ENCODE measurements at regions not wholly inside any gene's neighbourhood (a gene's known extent, or its start where the extent isn't known, plus 50 kb on each side); places are given as distances from the start of the nearest gene placed in this dataset.

DNA sequence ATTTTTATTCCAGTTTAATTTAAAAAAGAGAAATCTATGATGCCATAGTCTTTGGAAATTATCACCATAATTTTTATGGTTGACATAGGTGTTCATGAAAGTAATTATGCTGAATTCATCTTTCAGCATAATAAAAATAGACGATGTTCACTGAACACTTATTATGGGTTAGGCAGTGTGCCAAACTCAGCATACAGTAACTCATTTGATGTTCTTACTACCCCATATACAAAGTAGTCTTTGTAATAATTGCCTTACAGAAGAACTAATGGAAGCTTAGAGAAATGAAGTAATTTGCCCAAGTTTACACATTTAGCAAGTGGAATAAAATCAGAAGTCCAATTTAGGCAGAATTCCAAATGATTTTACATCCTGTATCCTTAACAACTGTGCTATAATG, 852.2 kb upstream of the GOT2 start:
- Histone ChIP-seq H3K27ac (no peak overlapping the region), H3K36me3 (no peaks in the 10 kb centered on the region), H3K4me3 (no peak overlapping the region), H3K4me1 (no peaks in the 10 kb centered on the region), H3K9me3 (no peaks in the 10 kb centered on the region), H3K27me3 (no peaks in the 10 kb centered on the region)
- DNase-seq (ENCODE audit: low spot score in 2 of 2) = no peak
- TF ChIP-seq, protein P1, sequence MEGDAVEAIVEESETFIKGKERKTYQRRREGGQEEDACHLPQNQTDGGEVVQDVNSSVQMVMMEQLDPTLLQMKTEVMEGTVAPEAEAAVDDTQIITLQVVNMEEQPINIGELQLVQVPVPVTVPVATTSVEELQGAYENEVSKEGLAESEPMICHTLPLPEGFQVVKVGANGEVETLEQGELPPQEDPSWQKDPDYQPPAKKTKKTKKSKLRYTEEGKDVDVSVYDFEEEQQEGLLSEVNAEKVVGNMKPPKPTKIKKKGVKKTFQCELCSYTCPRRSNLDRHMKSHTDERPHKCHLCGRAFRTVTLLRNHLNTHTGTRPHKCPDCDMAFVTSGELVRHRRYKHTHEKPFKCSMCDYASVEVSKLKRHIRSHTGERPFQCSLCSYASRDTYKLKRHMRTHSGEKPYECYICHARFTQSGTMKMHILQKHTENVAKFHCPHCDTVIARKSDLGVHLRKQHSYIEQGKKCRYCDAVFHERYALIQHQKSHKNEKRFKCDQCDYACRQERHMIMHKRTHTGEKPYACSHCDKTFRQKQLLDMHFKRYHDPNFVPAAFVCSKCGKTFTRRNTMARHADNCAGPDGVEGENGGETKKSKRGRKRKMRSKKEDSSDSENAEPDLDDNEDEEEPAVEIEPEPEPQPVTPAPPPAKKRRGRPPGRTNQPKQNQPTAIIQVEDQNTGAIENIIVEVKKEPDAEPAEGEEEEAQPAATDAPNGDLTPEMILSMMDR (IDR thresholded peaks at IDR 0.05) = no peak
- intact Hi-C loops (cut with DNase I) = no loop called here

DNA sequence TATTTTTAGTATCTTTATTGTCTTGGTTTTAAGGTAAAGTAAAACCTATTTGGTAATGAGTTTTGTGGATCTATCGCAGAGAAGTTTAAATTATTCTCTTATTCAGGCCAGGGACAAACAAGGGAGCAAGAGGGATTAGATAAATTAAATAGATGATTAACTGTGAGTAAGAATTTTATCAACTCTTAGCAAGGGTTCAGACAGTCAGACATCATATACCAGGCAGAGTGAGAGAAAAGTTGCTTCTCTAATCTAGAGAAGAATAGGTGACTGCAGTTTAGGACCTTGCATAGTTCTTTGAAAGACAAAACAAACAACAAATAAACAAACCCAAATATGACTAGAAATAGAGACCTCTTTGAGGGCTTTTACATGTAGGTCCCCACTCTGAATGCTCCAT, 840.2 kb upstream of the GOT2 start:
- H3K9me3 ChIP-seq = no peaks in the 10 kb centered on the region
- H3K27ac ChIP-seq = no peak overlapping the region
- no peaks in the 10 kb centered on the region for H3K4me1 ChIP-seq
- H3K4me3 ChIP-seq = no peak overlapping the region
- H3K36me3 ChIP-seq = no peaks in the 10 kb centered on the region
- H3K27me3 ChIP-seq = no peaks in the 10 kb centered on the region
- intact Hi-C loops (cut with DNase I) = no loop called here
- TF ChIP-seq, protein P1 (IDR thresholded peaks at IDR 0.05) = no peak
- no peak for DNase-seq (ENCODE audit: low spot score in 2 of 2)

DNA sequence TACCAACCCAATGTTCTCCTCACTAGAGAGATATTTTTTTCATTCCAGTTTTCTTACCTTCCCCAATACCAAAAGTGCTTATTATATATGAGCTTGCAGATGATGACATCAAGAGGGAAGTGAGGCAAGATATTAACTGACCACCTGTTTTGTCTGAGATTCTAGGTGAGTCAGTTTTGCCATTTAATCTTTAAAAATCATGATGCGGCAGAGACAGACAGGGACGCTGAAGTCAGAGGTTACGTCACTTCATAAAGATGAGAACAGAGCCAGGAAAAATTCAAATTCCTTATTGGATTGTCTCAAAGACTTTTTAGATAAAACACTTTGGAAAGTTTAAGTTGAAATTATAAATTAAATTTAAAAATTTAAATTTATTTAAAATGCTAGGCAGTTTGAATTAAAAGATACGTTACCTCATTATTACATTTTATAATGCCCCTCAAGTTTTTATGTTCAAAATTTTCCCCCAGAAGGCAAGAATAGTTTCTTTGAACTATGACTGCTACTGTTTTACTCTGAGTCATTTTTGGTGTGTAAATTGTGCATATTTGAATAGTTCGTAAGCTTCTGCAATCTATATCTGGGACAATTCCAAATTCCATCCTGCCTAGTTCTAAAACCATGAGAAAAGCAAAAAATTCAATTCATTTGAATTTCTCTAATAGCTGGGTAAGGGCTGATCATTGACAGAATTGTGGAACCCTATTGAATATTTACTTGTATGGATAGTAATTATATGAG, 839.6 kb upstream of the GOT2 start:
- no peak overlapping the region for H3K4me3 ChIP-seq
- DNase-seq (ENCODE audit: low spot score in 2 of 2) = no peak
- no peaks in the 10 kb centered on the region for H3K4me1 ChIP-seq
- no peaks in the 10 kb centered on the region for H3K36me3 ChIP-seq
- intact Hi-C loops (cut with DNase I) = no loop called here
- no peak overlapping the region for H3K27ac ChIP-seq
- TF ChIP-seq, protein P1 (IDR thresholded peaks at IDR 0.05) = no peak
- H3K27me3 ChIP-seq = no peaks in the 10 kb centered on the region
- H3K9me3 ChIP-seq = no peaks in the 10 kb centered on the region

DNA sequence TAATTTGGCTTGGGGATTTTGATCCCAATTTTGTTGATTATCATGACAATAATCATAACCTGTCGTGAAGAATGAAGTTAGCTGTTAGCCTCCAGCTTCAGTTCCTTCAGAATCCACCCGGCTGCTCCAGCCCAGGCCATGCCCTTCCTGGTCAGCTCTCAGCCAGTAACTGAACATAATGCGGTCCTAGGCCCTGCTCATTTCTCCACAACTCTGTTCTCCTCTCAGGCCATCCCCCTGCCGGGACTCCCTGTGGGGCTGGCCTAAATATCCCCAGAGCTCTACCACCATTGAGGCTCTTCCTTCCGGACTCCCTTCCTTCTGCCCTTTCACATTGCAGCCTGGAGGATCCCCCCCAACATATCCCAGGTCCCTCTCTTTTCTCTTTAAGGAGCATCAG, 833.4 kb upstream of the GOT2 start:
- Histone ChIP-seq H3K27ac (no peak overlapping the region), H3K36me3 (no peaks in the 10 kb centered on the region)

DNA sequence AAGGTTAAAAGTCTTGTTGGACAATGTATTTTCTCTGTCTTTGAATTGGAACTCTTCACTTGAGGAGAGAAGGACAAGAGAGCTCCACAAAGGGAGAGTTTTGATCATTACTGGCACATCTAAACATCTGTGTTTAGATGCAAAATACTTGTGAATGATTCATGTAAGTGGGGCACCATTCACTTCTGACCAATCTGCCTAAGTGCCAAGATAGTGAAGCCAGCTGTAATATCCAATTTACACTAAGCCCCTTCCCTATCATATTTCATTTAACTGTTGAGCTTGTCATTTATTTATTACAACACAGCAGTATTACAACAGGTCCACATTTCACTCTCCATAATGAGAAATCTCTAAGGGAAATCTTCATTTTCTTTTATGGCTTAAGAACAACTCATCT, 832.3 kb upstream of the GOT2 start:
- intact Hi-C loops (cut with DNase I) = no loop called here
- Histone ChIP-seq H3K27me3 (no peaks in the 10 kb centered on the region), H3K9me3 (no peaks in the 10 kb centered on the region), H3K36me3 (no peaks in the 10 kb centered on the region), H3K27ac (no peak overlapping the region), H3K4me3 (no peak overlapping the region), H3K4me1 (no peaks in the 10 kb centered on the region)
- TF ChIP-seq, protein P1 (IDR thresholded peaks at IDR 0.05) = no peak
- DNase-seq (ENCODE audit: low spot score in 2 of 2) = no peak

More for the DNA sequence above, 833.4 kb upstream of the GOT2 start:
- no peaks in the 10 kb centered on the region for H3K4me1 ChIP-seq
- H3K4me3 ChIP-seq = no peak overlapping the region
- no peaks in the 10 kb centered on the region for H3K9me3 ChIP-seq
- H3K27me3 ChIP-seq = no peaks in the 10 kb centered on the region
- no peak for DNase-seq (ENCODE audit: low spot score in 2 of 2)
- TF ChIP-seq, protein P1 (IDR thresholded peaks at IDR 0.05) = no peak
- intact Hi-C loops (cut with DNase I) = no loop called here

DNA sequence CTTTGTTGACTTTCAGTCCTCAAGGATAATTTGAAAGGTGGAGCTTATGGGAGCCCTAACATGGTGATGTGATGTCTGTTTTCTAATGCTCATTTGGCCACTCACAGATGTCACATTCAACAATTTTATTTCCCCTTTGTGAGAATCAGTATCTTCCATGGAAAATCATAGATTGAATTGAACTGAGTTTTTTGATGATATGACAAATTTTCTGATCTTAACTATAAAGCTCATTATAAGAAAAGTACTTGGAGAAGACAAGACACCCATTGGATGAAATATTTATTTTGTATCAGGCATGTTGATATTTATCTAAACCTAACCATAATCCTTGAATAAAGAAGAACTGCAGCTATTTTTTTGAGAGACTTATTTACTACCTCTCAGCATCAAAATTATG, 824.6 kb upstream of the GOT2 start:
- intact Hi-C loops (cut with DNase I) = no loop called here
- no peak for DNase-seq (ENCODE audit: low spot score in 2 of 2)
- H3K27ac ChIP-seq = no peak overlapping the region
- no peaks in the 10 kb centered on the region for H3K4me1 ChIP-seq
- no peaks in the 10 kb centered on the region for H3K36me3 ChIP-seq
- H3K27me3 ChIP-seq = no peaks in the 10 kb centered on the region
- no peak overlapping the region for H3K4me3 ChIP-seq
- TF ChIP-seq, protein P1 (IDR thresholded peaks at IDR 0.05) = no peak
- no peaks in the 10 kb centered on the region for H3K9me3 ChIP-seq
